SK-N-SH (cell line): ENCODE measurements at regions not wholly inside any gene's neighbourhood (a gene's known extent, or its start where the extent isn't known, plus 50 kb on each side); places are given as distances from the start of the nearest gene placed in this dataset.

Source experiments
- CTCF ChIA-PET: fragments of 300-600, 350-600 bp; formaldehyde crosslinking; extraction: SDS; loops from one replicate; lab custom pipeline; 2021; lab: Yijun Ruan, JAX
- POLR2A ChIA-PET: fragments of 350-600 bp; sonication (Branson Sonifier 250); formaldehyde crosslinking; extraction: SDS; loops from one replicate; lab custom pipeline; 2020; ENCODE audit warnings: antibody characterized with exemption, inconsistent platforms; lab: Yijun Ruan, JAX
- DNase-seq: peaks from one replicate; pipeline ENCODE4 v3.0.0; 2012
- H2AFZ ChIP-seq: fragments of 200-600 bp; sonication (generic); 2 replicates; pipeline ENCODE4 v1.8.1; 2016; ENCODE audit warnings: antibody characterized with exemption, mild to moderate bottlenecking, low read depth
- H3F3A ChIP-seq: fragments of 200-600 bp; sonication (generic); replicated peaks from 2 replicates; pipeline ENCODE3; 2016; ENCODE audit warnings: antibody characterized with exemption, mild to moderate bottlenecking; ENCODE audit not compliant: insufficient read depth
- H3K27ac ChIP-seq, 2 experiments: fragments of 200-500 bp in 1 of 2; fragments of 200-600 bp in 1 of 2; sonication (Bioruptor generic) in 1 of 2; sonication (generic), shearing (Covaris generic) in 1 of 2; 2 replicates each; pipeline versions ENCODE4 v1.5.1 to v1.6.1; 2014 to 2016; ENCODE audit warnings: low read depth in 2 of 2, inconsistent platforms in 1 of 2, low read length in 1 of 2, mild to moderate bottlenecking in 1 of 2, mixed read lengths in 1 of 2
- H3K27me3 ChIP-seq: fragments of 200-600 bp; sonication (generic), shearing (Covaris generic); 2 replicates; pipeline ENCODE4 v1.6.1; 2016; ENCODE audit warnings: mixed run types; ENCODE audit not compliant: insufficient read depth
- H3K36me3 ChIP-seq, 2 experiments: fragments of 200-500 bp in 1 of 2; fragments of 200-600 bp in 1 of 2; sonication (Bioruptor generic) in 1 of 2; sonication (generic) in 1 of 2; replicated peaks in 1 of 2; 2 replicates each; pipeline versions ENCODE3 to v1.5.1; 2014 to 2016; ENCODE audit warnings: low read length in 1 of 2, mild to moderate bottlenecking in 1 of 2; ENCODE audit not compliant: insufficient read depth in 2 of 2, control insufficient read depth in 1 of 2
- H3K4me1 ChIP-seq, 2 experiments: fragments of 200-500 bp in 1 of 2; fragments of 200-600 bp in 1 of 2; sonication (Bioruptor generic) in 1 of 2; sonication (generic), shearing (Covaris generic) in 1 of 2; 2 replicates each; pipeline versions ENCODE4 v1.5.1 to v1.6.1; 2014 to 2016; ENCODE audit warnings: low read depth in 1 of 2, low read length in 1 of 2, mixed run types in 1 of 2; ENCODE audit not compliant: insufficient read depth in 2 of 2, control insufficient read depth in 1 of 2
- H3K4me2 ChIP-seq: fragments of 200-600 bp; sonication (generic), shearing (Covaris generic); 2 replicates; pipeline ENCODE4 v1.6.1; 2017; ENCODE audit warnings: mixed run types
- H3K4me3 ChIP-seq, 2 experiments: fragments of 200-500 bp in 1 of 2; fragments of 200-600 bp in 1 of 2; sonication (Bioruptor generic) in 1 of 2; sonication (generic), shearing (Covaris generic) in 1 of 2; 2 replicates each; pipeline versions ENCODE4 v1.5.1 to v1.8.1; 2014 to 2016; ENCODE audit warnings: low read depth in 2 of 2, inconsistent platforms in 1 of 2, low read length in 1 of 2, mild to moderate bottlenecking in 1 of 2, mixed read lengths in 1 of 2, moderate library complexity in 1 of 2
- H3K79me2 ChIP-seq: fragments of 200-600 bp; sonication (generic); 2 replicates; pipeline ENCODE4 v1.8.1; 2017; ENCODE audit warnings: mild to moderate bottlenecking; ENCODE audit not compliant: insufficient read depth
- H3K9ac ChIP-seq: fragments of 200-600 bp; sonication (generic); 2 replicates; pipeline ENCODE4 v1.6.1; 2017; ENCODE audit warnings: mixed run types
- H3K9me2 ChIP-seq: fragments of 200-600 bp; sonication (generic); 2 replicates; pipeline ENCODE4 v1.6.1; 2017; ENCODE audit warnings: mixed run types
- H3K9me3 ChIP-seq: fragments of 200-600 bp; sonication (generic); 2 replicates; pipeline ENCODE4 v1.6.1; 2017; ENCODE audit warnings: mixed run types, mild to moderate bottlenecking, moderate library complexity
- H4K20me1 ChIP-seq: fragments of 200-600 bp; sonication (generic); 2 replicates; pipeline ENCODE4 v1.6.1; 2017; ENCODE audit warnings: mild to moderate bottlenecking, mixed run types; ENCODE audit not compliant: insufficient read depth
- ELF1 ChIP-seq: IDR thresholded peaks from 2 replicates; pipeline ENCODE4 v1.4.0; 2012
- EP300 ChIP-seq, 2 experiments: IDR thresholded peaks; 2 replicates each; pipeline versions ENCODE4 v1.4.0 to v1.6.1; 2012; ENCODE audit warnings: borderline replicate concordance in 1 of 2, low read depth in 1 of 2, low read length in 1 of 2
- EZH2phosphoT487 ChIP-seq: fragments of 200-600 bp; sonication (generic); IDR thresholded peaks from 2 replicates; pipeline ENCODE4 v1.6.1; 2017; ENCODE audit warnings: low read depth, mixed run types, mild to moderate bottlenecking, antibody characterized with exemption, moderate library complexity, borderline replicate concordance
- FOSL2 ChIP-seq: IDR thresholded peaks from 2 replicates; pipeline ENCODE4 v1.4.0; 2012; ENCODE audit warnings: low read depth, mild to moderate bottlenecking, moderate library complexity, borderline replicate concordance
- FOXJ3 ChIP-seq: sonication (generic); formaldehyde crosslinking; IDR thresholded peaks from 2 replicates; pipeline ENCODE4 v1.5.1; 2020; ENCODE audit warnings: mild to moderate bottlenecking, missing genetic modification reagents
- GABPA ChIP-seq: IDR thresholded peaks from 2 replicates; pipeline ENCODE4 v1.4.0; 2012; ENCODE audit warnings: low read depth, mild to moderate bottlenecking
- JUND ChIP-seq: IDR thresholded peaks from 2 replicates; pipeline ENCODE4 v1.4.0; 2012
- MEF2A ChIP-seq: IDR thresholded peaks from 2 replicates; pipeline ENCODE4 v1.4.0; 2012; ENCODE audit warnings: low read depth, borderline replicate concordance
- PBX3 ChIP-seq: IDR thresholded peaks from 2 replicates; pipeline ENCODE4; 2012
- POLR2AphosphoS5 ChIP-seq: IDR thresholded peaks from 2 replicates; pipeline ENCODE4 v1.6.1; 2012; ENCODE audit warnings: low read depth, low read length
- RCOR1 ChIP-seq: fragments of 150-350 bp; IDR thresholded peaks from 2 replicates; pipeline ENCODE4 v1.6.1; 2017; ENCODE audit warnings: antibody characterized with exemption, low read length
- RFX5 ChIP-seq: IDR thresholded peaks from 2 replicates; pipeline ENCODE4 v1.6.1; 2012; ENCODE audit warnings: mild to moderate bottlenecking, improper control_type of control experiment, low read length
- SIN3A ChIP-seq: IDR thresholded peaks from 2 replicates; pipeline ENCODE4 v1.6.1; 2012; ENCODE audit warnings: low read depth, mild to moderate bottlenecking, low read length, moderate library complexity, borderline replicate concordance
- TAF1 ChIP-seq: IDR thresholded peaks from 2 replicates; pipeline ENCODE4 v1.6.1; 2012; ENCODE audit warnings: low read depth, mild to moderate bottlenecking, low read length, moderate library complexity, borderline replicate concordance
- USF2 ChIP-seq: fragments of 150-350 bp; IDR thresholded peaks from 2 replicates; pipeline ENCODE4 v1.6.1; 2017; ENCODE audit warnings: antibody characterized with exemption, low read length, low read depth, borderline replicate concordance
- YY1 ChIP-seq: IDR thresholded peaks from 2 replicates; pipeline ENCODE4 v1.4.0; 2012; ENCODE audit warnings: low read depth, mild to moderate bottlenecking
- ZBTB33 ChIP-seq: IDR thresholded peaks from 2 replicates; pipeline ENCODE4 v1.4.0; 2012; ENCODE audit warnings: low read depth, borderline replicate concordance
- WGBS: methylation state at CpG from one replicate; pipeline ENCODE4 v1.1.6; 2017; ENCODE audit warnings: low lambda C conversion rate; 5-methylcytosine and 5-hydroxymethylcytosine counted together
- TF ChIP-seq, protein P1 (sequence below): IDR thresholded peaks from 2 replicates; pipeline ENCODE4 v1.4.0; 2012; ENCODE audit warnings: low read depth, borderline replicate concordance
- TF ChIP-seq, protein P2 (sequence below): IDR thresholded peaks from 2 replicates; pipeline ENCODE4 v1.4.0; 2012; ENCODE audit warnings: low read depth

- Histone ChIP-seq H3K79me2 (no peaks in the 10 kb centered on the region), H3K4me1 (peaks cover 9 to 42% of the 10 kb centered on the region in 2 experiments; a peak in 2 of 4 replicates), H3K4me3 (no peak overlapping the region), H3F3A (peaks cover 41% of the 10 kb centered on the region), H3K4me2 (no peak overlapping the region), H2AFZ (no peak overlapping the region), H3K36me3 (no peaks in the 10 kb centered on the region), H3K9ac (no peak overlapping the region), H3K9me2 (no peaks in the 10 kb centered on the region), H3K27ac (peak overlapping the region in 1 of 2 experiments; percentile 89; a peak in 1 of 4 replicates), H4K20me1 (no peaks in the 10 kb centered on the region), H3K27me3 (no peaks in the 10 kb centered on the region), H3K9me3 (no peaks in the 10 kb centered on the region)
- ChIA-PET CTCF (no interaction called here), POLR2A (no interaction called here)
- no peak for DNase-seq
- WGBS = 85% methylated on average over 3 of the region's 3 CpGs
- TF ChIP-seq EZH2phosphoT487 = no peak
- TF ChIP-seq YY1 = no peak
- TF ChIP-seq RCOR1 = no peak
- no peak for TF ChIP-seq ZBTB33
- TF ChIP-seq SIN3A = no peak
- TF ChIP-seq ELF1 = no peak
- TF ChIP-seq, protein P1, sequence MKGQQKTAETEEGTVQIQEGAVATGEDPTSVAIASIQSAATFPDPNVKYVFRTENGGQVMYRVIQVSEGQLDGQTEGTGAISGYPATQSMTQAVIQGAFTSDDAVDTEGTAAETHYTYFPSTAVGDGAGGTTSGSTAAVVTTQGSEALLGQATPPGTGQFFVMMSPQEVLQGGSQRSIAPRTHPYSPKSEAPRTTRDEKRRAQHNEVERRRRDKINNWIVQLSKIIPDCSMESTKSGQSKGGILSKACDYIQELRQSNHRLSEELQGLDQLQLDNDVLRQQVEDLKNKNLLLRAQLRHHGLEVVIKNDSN = no peak
- TF ChIP-seq JUND = no peak
- TF ChIP-seq POLR2AphosphoS5 = no peak
- TF ChIP-seq MEF2A = no peak
- no peak for TF ChIP-seq RFX5
- TF ChIP-seq PBX3 = no peak
- no peak for TF ChIP-seq GABPA
Measured at GRCh38 chr6:140068801-140069200, 694.4 kb upstream of the CITED2 start.

GRCh38 chr6:140064366-140064765 lies 689.9 kb upstream of the CITED2 start:
- no peaks in the 10 kb centered on the region for H3K79me2 ChIP-seq
- H2AFZ ChIP-seq = no peak overlapping the region
- peaks cover 6 to 25% of the 10 kb centered on the region in 2 experiments for H3K4me1 ChIP-seq
- 96% methylated on average over 7 of the region's 7 CpGs for WGBS
- H3K27me3 ChIP-seq = no peaks in the 10 kb centered on the region
- DNase-seq = no peak
- peaks cover 38% of the 10 kb centered on the region for H3F3A ChIP-seq
- H3K4me2 ChIP-seq = no peak overlapping the region
- POLR2A ChIA-PET = no interaction called here
- H3K9ac ChIP-seq = no peak overlapping the region
- H4K20me1 ChIP-seq = no peaks in the 10 kb centered on the region
- H3K27ac ChIP-seq = peak overlapping the region in 1 of 2 experiments; percentile 5; a peak in 1 of 4 replicates
- H3K36me3 ChIP-seq = no peaks in the 10 kb centered on the region
- no peaks in the 10 kb centered on the region for H3K9me3 ChIP-seq
- CTCF ChIA-PET = no interaction called here
- H3K4me3 ChIP-seq = no peak overlapping the region
- no peaks in the 10 kb centered on the region for H3K9me2 ChIP-seq
- TF ChIP-seq, protein P2, sequence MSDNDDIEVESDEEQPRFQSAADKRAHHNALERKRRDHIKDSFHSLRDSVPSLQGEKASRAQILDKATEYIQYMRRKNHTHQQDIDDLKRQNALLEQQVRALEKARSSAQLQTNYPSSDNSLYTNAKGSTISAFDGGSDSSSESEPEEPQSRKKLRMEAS = no peak
- TF ChIP-seq TAF1 = no peak
- TF ChIP-seq GABPA = no peak
- TF ChIP-seq EP300 (IDR thresholded peaks at IDR 0.05; ENCODE audit: borderline replicate concordance in 1 of 2, low read depth in 1 of 2, low read length in 1 of 2) = no peak
- TF ChIP-seq USF2 = no peak
- no peak for TF ChIP-seq SIN3A
- no peak for TF ChIP-seq RCOR1
- no peak for TF ChIP-seq EZH2phosphoT487
- no peak for TF ChIP-seq POLR2AphosphoS5
- TF ChIP-seq FOSL2 = no peak
- no peak for TF ChIP-seq ZBTB33
- no peak for TF ChIP-seq FOXJ3 (CRISPR knock-in tag)
- TF ChIP-seq PBX3 = no peak
